Activated CD4-positive, alpha-beta T cell treated with anti-CD3 and anti-CD28 coated beads, Interleukin-2, Interleukin-4, amounts not matched to agents 100 ng/mL and 50 ng/mL, durations not matched to agents 16 hours and 8 hours (primary cell): ENCODE measurements at regions not wholly inside any gene's neighbourhood (a gene's known extent, or its start where the extent isn't known, plus 50 kb on each side); places are given as distances from the start of the nearest gene placed in this dataset.

Experiments
- DNase-seq: peaks from one replicate; pipeline ENCODE4 v3.0.0-alpha.2; 2020; ENCODE audit warnings: low spot score

- no peak for DNase-seq
These were observed 397.4 kb downstream of the PRDM5 start for GRCh38 chr4:120525106-120525505.

- DNase-seq, result no peak
These were observed 398.3 kb downstream of the PRDM5 start for GRCh38 chr4:120524237-120524636.

GRCh38 chr4:120520761-120521160, 401.8 kb downstream of the PRDM5 start:
- no peak for DNase-seq

- DNase-seq, result no peak
These were observed 404.6 kb downstream of the PRDM5 start for GRCh38 chr4:120517966-120518365.

- no peak for DNase-seq
These were observed 412.8 kb downstream of the PRDM5 start for GRCh38 chr4:120509719-120510118.

GRCh38 chr4:120509222-120509621, 413.3 kb downstream of the PRDM5 start:
- DNase-seq, result no peak

GRCh38 chr4:120508036-120508435, 414.5 kb downstream of the PRDM5 start:
- DNase-seq, result no peak

GRCh38 chr4:120506536-120506935, 416.0 kb downstream of the PRDM5 start:
- DNase-seq, result no peak

GRCh38 chr4:120498678-120499077, 423.8 kb downstream of the PRDM5 start:
- DNase-seq, result no peak

GRCh38 chr4:120491481-120491880, 424.8 kb upstream of the MAD2L1 start:
- no peak for DNase-seq

- no peak for DNase-seq
These were observed 415.1 kb upstream of the MAD2L1 start for GRCh38 chr4:120481756-120482155.

GRCh38 chr4:120472447-120473131, 405.9 kb upstream of the MAD2L1 start:
- DNase-seq, result no peak

- DNase-seq, result no peak
These were observed 399.8 kb upstream of the MAD2L1 start for GRCh38 chr4:120466429-120466828.

- no peak for DNase-seq
These were observed 388.1 kb upstream of the MAD2L1 start for GRCh38 chr4:120454788-120455187.

- no peak for DNase-seq
These were observed 385.9 kb upstream of the MAD2L1 start for GRCh38 chr4:120452536-120452935.

GRCh38 chr4:120452001-120452400, 385.4 kb upstream of the MAD2L1 start:
- DNase-seq, result no peak

GRCh38 chr4:120447774-120448173, 381.1 kb upstream of the MAD2L1 start:
- no peak for DNase-seq

- DNase-seq, result no peak
These were observed 379.5 kb upstream of the MAD2L1 start for GRCh38 chr4:120446051-120446567.

- DNase-seq, result no peak
These were observed 378.5 kb upstream of the MAD2L1 start for GRCh38 chr4:120445186-120445585.

- DNase-seq, result no peak
These were observed 376.5 kb upstream of the MAD2L1 start for GRCh38 chr4:120443116-120443515.

GRCh38 chr4:120440730-120441129, 374.1 kb upstream of the MAD2L1 start:
- no peak for DNase-seq

- no peak for DNase-seq
These were observed 368.5 kb upstream of the MAD2L1 start for GRCh38 chr4:120435179-120435578.

- DNase-seq, result no peak
These were observed 368.1 kb upstream of the MAD2L1 start for GRCh38 chr4:120434756-120435155.

GRCh38 chr4:120432301-120432860, 365.7 kb upstream of the MAD2L1 start:
- no peak for DNase-seq
